WTC11 (cell line): ENCODE measurements at regions not wholly inside any gene's neighbourhood (a gene's known extent, or its start where the extent isn't known, plus 50 kb on each side); places are given as distances from the start of the nearest gene placed in this dataset.

Experiments
- ATAC-seq: fragments of 200-7000 bp; cut with Tn5 transposase; 2 replicates; pipeline ENCODE4 v1.10.0; 2021; ENCODE audit warnings: mild to moderate bottlenecking, moderate library complexity
- CTCF ChIA-PET: fragments of 300-600 bp; sonication (Branson Sonifier 250); formaldehyde crosslinking; loops from one replicate; lab custom pipeline; 2021; ENCODE audit warnings: antibody characterized with exemption; lab: Charles Lee
- POLR2A ChIA-PET: fragments of 350-600 bp; sonication (Branson Sonifier 250); formaldehyde crosslinking; loops from one replicate; lab custom pipeline; 2021; ENCODE audit warnings: antibody characterized with exemption; lab: Charles Lee
- DNase-seq: peaks from one replicate; pipeline ENCODE4 v3.0.0; 2021; ENCODE audit warnings: low spot score
- H3K27ac Mint-ChIP-seq: 2 replicates; pipeline ENCODE4 v1.8.0; 2021; ENCODE audit warnings: mixed read lengths
- H3K27me3 Mint-ChIP-seq: 2 replicates; pipeline ENCODE4 v1.8.0; 2021; ENCODE audit warnings: low read depth, mild to moderate bottlenecking, moderate library complexity, mixed read lengths
- H3K36me3 Mint-ChIP-seq: 2 replicates; pipeline ENCODE4 v1.8.0; 2021; ENCODE audit warnings: mixed read lengths
- H3K4me1 Mint-ChIP-seq: 2 replicates; pipeline ENCODE4 v1.8.0; 2022; ENCODE audit warnings: mixed read lengths
- H3K4me3 Mint-ChIP-seq: 2 replicates; pipeline ENCODE4 v1.8.0; 2021; ENCODE audit warnings: mild to moderate bottlenecking, moderate library complexity, mixed read lengths
- H3K9me3 Mint-ChIP-seq: 2 replicates; pipeline ENCODE4 v1.8.0; 2021; ENCODE audit warnings: mixed read lengths
- ESRRA ChIP-seq: sonication (generic); formaldehyde crosslinking; IDR thresholded peaks from 2 replicates; pipeline ENCODE4 v1.8.1; 2022; ENCODE audit warnings: mild to moderate bottlenecking, missing genetic modification reagents, borderline replicate concordance
- FOXP1 ChIP-seq: sonication (generic); formaldehyde crosslinking; IDR thresholded peaks from 2 replicates; pipeline ENCODE4 v1.8.0; 2022; ENCODE audit warnings: missing genetic modification reagents, mild to moderate bottlenecking, moderate library complexity, borderline replicate concordance
- GABPB1 ChIP-seq: sonication (generic); formaldehyde crosslinking; IDR thresholded peaks from 2 replicates; pipeline ENCODE4 v1.8.1; 2023; ENCODE audit warnings: mild to moderate bottlenecking, missing genetic modification reagents
- IRF2 ChIP-seq: sonication (generic); formaldehyde crosslinking; IDR thresholded peaks from 2 replicates; pipeline ENCODE4 v1.8.0; 2022; ENCODE audit warnings: low read depth, missing genetic modification reagents, borderline replicate concordance
- MXD4 ChIP-seq: fragments of 250-450 bp; sonication (Bioruptor Pico); IDR thresholded peaks from 2 replicates; pipeline ENCODE4 v1.8.0; 2021; ENCODE audit warnings: mild to moderate bottlenecking, moderate library complexity, borderline replicate concordance
- NFE2L1 ChIP-seq: sonication (generic); formaldehyde crosslinking; IDR thresholded peaks from 2 replicates; pipeline ENCODE4 v1.8.1; 2023; ENCODE audit warnings: missing genetic modification reagents
- NFYB ChIP-seq: sonication (generic); formaldehyde crosslinking; conservative IDR thresholded peaks from 2 replicates; pipeline ENCODE4 v1.8.0; 2022; ENCODE audit warnings: low read depth, missing genetic modification reagents
- NR2C2 ChIP-seq: sonication (generic); formaldehyde crosslinking; IDR thresholded peaks from 2 replicates; pipeline ENCODE4 v1.8.0; 2022; ENCODE audit warnings: mild to moderate bottlenecking, missing genetic modification reagents
- NR3C1 ChIP-seq: sonication (generic); formaldehyde crosslinking; conservative IDR thresholded peaks from 2 replicates; pipeline ENCODE4 v1.8.1; 2023; ENCODE audit warnings: low read depth, mild to moderate bottlenecking, missing genetic modification reagents
- PRRX2 ChIP-seq: fragments of 250-450 bp; sonication (Bioruptor Pico); IDR thresholded peaks from 2 replicates; pipeline ENCODE4 v1.8.0; 2021; ENCODE audit warnings: mild to moderate bottlenecking
- SMAD4 ChIP-seq: sonication (generic); formaldehyde crosslinking; IDR thresholded peaks from 2 replicates; pipeline ENCODE4 v1.8.0; 2022; ENCODE audit warnings: mild to moderate bottlenecking, missing genetic modification reagents
- TCF7 ChIP-seq: sonication (generic); formaldehyde crosslinking; IDR thresholded peaks from 2 replicates; pipeline ENCODE4 v1.8.0; 2022; ENCODE audit warnings: mild to moderate bottlenecking, low read depth, missing genetic modification reagents, moderate library complexity
- ZNF219 ChIP-seq: sonication (generic); formaldehyde crosslinking; IDR thresholded peaks from 2 replicates; pipeline ENCODE4 v1.8.0; 2023; ENCODE audit warnings: missing genetic modification reagents, mild to moderate bottlenecking, borderline replicate concordance
- ZNF423 ChIP-seq: fragments of 250-450 bp; sonication (Bioruptor Pico); IDR thresholded peaks from 2 replicates; pipeline ENCODE4 v2.1.2; 2022; ENCODE audit warnings: mild to moderate bottlenecking, moderate library complexity
- ZNF671 ChIP-seq: fragments of 250-450 bp; sonication (Bioruptor Pico); IDR thresholded peaks from 2 replicates; pipeline ENCODE4 v1.8.0; 2021; ENCODE audit warnings: mild to moderate bottlenecking
- TF ChIP-seq, protein P1 (sequence below): fragments of 250-450 bp; sonication (Bioruptor Pico); IDR thresholded peaks from 2 replicates; pipeline ENCODE4 v1.9.0; 2021; ENCODE audit warnings: mild to moderate bottlenecking, borderline replicate concordance
- TF ChIP-seq, protein P2 (sequence below): sonication (generic); formaldehyde crosslinking; conservative IDR thresholded peaks from 2 replicates; pipeline ENCODE4 v1.8.1; 2022; ENCODE audit warnings: mild to moderate bottlenecking, missing genetic modification reagents
- TF ChIP-seq, protein P3 (sequence below): sonication (generic); formaldehyde crosslinking; conservative IDR thresholded peaks from 2 replicates; pipeline ENCODE4 v1.8.1; 2023; ENCODE audit warnings: mild to moderate bottlenecking, low read depth, missing genetic modification reagents, moderate library complexity
- TF ChIP-seq, protein P4 (sequence below): sonication (generic); formaldehyde crosslinking; IDR thresholded peaks from 2 replicates; pipeline ENCODE4 v1.8.1; 2022; ENCODE audit warnings: mild to moderate bottlenecking, moderate library complexity, missing genetic modification reagents
- TF ChIP-seq, protein P5 (sequence below): fragments of 250-450 bp; sonication (Bioruptor Pico); conservative IDR thresholded peaks from 2 replicates; pipeline ENCODE4 v1.9.0; 2021; ENCODE audit warnings: mild to moderate bottlenecking
- TF ChIP-seq, protein P6 (sequence below): fragments of 250-450 bp; sonication (Bioruptor Pico); IDR thresholded peaks from 2 replicates; pipeline ENCODE4 v1.9.0; 2021; ENCODE audit warnings: mild to moderate bottlenecking
- TF ChIP-seq, protein P7 (sequence below): sonication (generic); formaldehyde crosslinking; IDR thresholded peaks from 2 replicates; pipeline ENCODE4 v1.8.0; 2022; ENCODE audit warnings: mild to moderate bottlenecking, missing genetic modification reagents

DNA sequence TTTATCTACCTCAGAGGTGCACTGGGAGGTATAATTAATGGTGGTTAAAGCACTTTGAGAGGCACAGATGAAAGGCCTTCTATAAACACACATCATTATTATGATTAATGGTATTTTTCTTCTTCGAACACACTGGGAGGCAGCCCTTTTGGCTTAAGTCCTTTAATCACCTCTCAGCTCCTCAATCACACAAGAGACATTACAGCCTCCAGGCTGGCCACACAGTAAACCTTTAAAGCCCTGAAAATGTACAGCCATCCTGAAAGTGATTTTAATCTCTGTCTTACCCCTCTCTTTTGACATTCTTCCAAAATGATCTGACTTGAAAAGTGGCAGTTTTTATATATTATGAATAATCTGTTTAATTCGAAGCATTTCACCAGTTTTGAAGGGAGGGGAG, 54.3 kb upstream of the VSTM5 start (continued):
- TF ChIP-seq, protein P1, sequence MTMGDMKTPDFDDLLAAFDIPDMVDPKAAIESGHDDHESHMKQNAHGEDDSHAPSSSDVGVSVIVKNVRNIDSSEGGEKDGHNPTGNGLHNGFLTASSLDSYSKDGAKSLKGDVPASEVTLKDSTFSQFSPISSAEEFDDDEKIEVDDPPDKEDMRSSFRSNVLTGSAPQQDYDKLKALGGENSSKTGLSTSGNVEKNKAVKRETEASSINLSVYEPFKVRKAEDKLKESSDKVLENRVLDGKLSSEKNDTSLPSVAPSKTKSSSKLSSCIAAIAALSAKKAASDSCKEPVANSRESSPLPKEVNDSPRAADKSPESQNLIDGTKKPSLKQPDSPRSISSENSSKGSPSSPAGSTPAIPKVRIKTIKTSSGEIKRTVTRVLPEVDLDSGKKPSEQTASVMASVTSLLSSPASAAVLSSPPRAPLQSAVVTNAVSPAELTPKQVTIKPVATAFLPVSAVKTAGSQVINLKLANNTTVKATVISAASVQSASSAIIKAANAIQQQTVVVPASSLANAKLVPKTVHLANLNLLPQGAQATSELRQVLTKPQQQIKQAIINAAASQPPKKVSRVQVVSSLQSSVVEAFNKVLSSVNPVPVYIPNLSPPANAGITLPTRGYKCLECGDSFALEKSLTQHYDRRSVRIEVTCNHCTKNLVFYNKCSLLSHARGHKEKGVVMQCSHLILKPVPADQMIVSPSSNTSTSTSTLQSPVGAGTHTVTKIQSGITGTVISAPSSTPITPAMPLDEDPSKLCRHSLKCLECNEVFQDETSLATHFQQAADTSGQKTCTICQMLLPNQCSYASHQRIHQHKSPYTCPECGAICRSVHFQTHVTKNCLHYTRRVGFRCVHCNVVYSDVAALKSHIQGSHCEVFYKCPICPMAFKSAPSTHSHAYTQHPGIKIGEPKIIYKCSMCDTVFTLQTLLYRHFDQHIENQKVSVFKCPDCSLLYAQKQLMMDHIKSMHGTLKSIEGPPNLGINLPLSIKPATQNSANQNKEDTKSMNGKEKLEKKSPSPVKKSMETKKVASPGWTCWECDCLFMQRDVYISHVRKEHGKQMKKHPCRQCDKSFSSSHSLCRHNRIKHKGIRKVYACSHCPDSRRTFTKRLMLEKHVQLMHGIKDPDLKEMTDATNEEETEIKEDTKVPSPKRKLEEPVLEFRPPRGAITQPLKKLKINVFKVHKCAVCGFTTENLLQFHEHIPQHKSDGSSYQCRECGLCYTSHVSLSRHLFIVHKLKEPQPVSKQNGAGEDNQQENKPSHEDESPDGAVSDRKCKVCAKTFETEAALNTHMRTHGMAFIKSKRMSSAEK (CRISPR knock-in tag), result no peak
- TF ChIP-seq NFYB (CRISPR knock-in tag) (no peak), MXD4 (CRISPR knock-in tag) (no peak), FOXP1 (CRISPR knock-in tag) (no peak)
- TF ChIP-seq, protein P2, sequence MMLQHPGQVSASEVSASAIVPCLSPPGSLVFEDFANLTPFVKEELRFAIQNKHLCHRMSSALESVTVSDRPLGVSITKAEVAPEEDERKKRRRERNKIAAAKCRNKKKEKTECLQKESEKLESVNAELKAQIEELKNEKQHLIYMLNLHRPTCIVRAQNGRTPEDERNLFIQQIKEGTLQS (CRISPR knock-in tag), result no peak
- TF ChIP-seq, protein P3, sequence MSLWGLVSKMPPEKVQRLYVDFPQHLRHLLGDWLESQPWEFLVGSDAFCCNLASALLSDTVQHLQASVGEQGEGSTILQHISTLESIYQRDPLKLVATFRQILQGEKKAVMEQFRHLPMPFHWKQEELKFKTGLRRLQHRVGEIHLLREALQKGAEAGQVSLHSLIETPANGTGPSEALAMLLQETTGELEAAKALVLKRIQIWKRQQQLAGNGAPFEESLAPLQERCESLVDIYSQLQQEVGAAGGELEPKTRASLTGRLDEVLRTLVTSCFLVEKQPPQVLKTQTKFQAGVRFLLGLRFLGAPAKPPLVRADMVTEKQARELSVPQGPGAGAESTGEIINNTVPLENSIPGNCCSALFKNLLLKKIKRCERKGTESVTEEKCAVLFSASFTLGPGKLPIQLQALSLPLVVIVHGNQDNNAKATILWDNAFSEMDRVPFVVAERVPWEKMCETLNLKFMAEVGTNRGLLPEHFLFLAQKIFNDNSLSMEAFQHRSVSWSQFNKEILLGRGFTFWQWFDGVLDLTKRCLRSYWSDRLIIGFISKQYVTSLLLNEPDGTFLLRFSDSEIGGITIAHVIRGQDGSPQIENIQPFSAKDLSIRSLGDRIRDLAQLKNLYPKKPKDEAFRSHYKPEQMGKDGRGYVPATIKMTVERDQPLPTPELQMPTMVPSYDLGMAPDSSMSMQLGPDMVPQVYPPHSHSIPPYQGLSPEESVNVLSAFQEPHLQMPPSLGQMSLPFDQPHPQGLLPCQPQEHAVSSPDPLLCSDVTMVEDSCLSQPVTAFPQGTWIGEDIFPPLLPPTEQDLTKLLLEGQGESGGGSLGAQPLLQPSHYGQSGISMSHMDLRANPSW (CRISPR knock-in tag), result no peak
- TF ChIP-seq, all 79 proteins: peak for 0

DNA sequence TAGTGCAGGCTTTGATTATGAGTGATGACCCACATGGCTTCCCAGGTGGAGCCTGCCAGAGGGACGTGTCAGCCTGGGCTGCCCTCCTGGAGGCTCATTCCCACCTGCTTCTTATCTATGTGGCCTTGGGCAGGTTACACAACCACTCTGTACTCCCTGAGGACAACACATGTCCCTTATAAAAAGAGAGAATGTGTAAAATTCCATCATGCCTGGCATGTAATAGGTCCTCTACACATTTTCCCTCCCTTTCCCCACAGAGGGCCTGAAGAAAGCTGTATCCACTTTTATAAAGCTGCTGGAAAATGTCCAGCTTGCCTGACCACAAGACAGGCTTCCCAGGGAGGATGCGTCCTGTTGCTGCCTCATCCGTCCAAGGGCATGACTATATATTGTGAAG, 55.0 kb upstream of the VSTM5 start:
- TF ChIP-seq, protein P4, sequence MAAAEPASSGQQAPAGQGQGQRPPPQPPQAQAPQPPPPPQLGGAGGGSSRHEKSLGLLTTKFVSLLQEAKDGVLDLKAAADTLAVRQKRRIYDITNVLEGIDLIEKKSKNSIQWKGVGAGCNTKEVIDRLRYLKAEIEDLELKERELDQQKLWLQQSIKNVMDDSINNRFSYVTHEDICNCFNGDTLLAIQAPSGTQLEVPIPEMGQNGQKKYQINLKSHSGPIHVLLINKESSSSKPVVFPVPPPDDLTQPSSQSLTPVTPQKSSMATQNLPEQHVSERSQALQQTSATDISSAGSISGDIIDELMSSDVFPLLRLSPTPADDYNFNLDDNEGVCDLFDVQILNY (CRISPR knock-in tag), result no peak
- TF ChIP-seq, all 79 proteins: peak for 0
- Mint-ChIP-seq H3K9me3 (peaks cover 5% of the 10 kb centered on the region), H3K27ac (no peak overlapping the region), H3K4me3 (no peak overlapping the region), H3K4me1 (peaks cover 5% of the 10 kb centered on the region; the same call in 1 of the 2 replicates), H3K36me3 (no peaks in the 10 kb centered on the region), H3K27me3 (no peaks in the 10 kb centered on the region; the same call in 1 of the 2 replicates)
- ATAC-seq, result no peak
- POLR2A ChIA-PET, result no interaction called here
- CTCF ChIA-PET, result interaction anchor here (0.6 to 1.9 kb wide), 3 partner anchors 10 to 267 kb away, joined by 3 to 13 read pairs (median 5); no protein-coding TSS in a partner anchor
- DNase-seq, result no peak

DNA sequence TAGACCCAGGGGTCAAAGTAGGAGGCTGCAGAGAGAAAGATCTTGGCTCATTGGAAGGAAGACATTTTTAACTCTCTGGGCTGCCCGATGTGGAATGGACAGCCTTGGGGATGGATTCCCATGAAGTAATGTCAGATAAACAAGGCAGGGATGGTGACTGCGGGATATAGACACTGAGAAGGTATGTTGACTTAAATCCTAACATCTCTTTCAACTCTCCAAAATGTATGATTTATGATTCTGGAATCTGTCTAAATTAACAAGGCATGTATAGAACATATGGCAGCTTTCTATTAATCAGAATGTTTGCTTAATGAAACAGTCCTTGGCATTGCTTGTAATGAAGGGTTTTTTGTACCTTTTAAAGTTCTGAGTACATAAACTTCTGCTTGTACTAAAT, 56.1 kb upstream of the VSTM5 start:
- CTCF ChIA-PET, result interaction anchor here (1.0 to 1.9 kb wide), 3 partner anchors 11 to 598 kb away, joined by 3 to 13 read pairs (median 5); no protein-coding TSS in a partner anchor
- no peaks in the 10 kb centered on the region for H3K36me3 Mint-ChIP-seq
- no peaks in the 10 kb centered on the region for H3K27me3 Mint-ChIP-seq
- DNase-seq, result no peak
- POLR2A ChIA-PET, result no interaction called here
- peaks cover 5% of the 10 kb centered on the region; the same call in 1 of the 2 replicates for H3K4me1 Mint-ChIP-seq
- no peak overlapping the region for H3K4me3 Mint-ChIP-seq
- no peaks in the 10 kb centered on the region for H3K9me3 Mint-ChIP-seq
- no peak overlapping the region for H3K27ac Mint-ChIP-seq
- no peak for ATAC-seq
- TF ChIP-seq ZNF219, result no peak
- no peak for TF ChIP-seq SMAD4 (CRISPR knock-in tag)
- TF ChIP-seq, protein P5, sequence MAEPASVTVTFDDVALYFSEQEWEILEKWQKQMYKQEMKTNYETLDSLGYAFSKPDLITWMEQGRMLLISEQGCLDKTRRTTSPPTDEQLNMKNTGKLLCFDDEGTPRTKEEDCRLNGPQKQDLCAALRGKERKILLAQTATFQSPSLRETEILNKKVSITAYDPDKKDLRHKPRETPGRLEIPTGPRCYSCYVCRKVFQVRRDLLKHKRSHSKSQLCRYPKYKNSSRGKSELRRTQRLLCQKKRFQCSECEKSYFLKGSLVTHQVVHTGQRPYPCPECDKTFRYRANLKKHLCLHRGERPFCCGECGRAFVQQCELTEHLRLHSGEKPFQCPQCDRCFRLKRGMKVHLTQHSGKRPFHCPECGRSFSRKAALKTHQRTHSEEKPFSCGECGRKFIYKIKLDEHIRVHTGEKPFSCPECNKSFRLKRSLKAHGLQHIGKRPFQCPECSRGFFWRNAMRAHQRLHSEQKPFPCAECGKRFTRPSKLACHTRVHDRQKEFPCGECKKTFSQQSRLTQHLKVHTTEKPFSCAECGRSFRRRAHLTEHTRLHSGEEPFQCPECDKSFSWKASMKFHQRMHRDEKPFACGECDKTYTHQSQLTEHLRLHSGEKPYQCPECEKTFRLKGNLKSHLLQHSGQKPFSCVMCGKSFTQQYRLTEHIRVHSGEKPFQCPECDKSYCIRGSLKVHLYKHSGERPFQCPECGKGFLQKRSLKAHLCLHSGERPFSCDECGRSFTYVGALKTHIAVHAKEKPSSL, result no peak
- TF ChIP-seq NFE2L1 (CRISPR knock-in tag), result no peak
- no peak for TF ChIP-seq PRRX2 (CRISPR knock-in tag)
- TF ChIP-seq, protein P6, sequence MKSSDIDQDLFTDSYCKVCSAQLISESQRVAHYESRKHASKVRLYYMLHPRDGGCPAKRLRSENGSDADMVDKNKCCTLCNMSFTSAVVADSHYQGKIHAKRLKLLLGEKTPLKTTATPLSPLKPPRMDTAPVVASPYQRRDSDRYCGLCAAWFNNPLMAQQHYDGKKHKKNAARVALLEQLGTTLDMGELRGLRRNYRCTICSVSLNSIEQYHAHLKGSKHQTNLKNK (CRISPR knock-in tag), result no peak
- TF ChIP-seq ZNF671 (CRISPR knock-in tag), result no peak
- no peak for TF ChIP-seq TCF7
- no peak for TF ChIP-seq ZNF423 (CRISPR knock-in tag)
- no peak for TF ChIP-seq FOXP1 (CRISPR knock-in tag)
- no peak for TF ChIP-seq NR2C2 (CRISPR knock-in tag)
- TF ChIP-seq ESRRA, result no peak
- TF ChIP-seq, protein P7, sequence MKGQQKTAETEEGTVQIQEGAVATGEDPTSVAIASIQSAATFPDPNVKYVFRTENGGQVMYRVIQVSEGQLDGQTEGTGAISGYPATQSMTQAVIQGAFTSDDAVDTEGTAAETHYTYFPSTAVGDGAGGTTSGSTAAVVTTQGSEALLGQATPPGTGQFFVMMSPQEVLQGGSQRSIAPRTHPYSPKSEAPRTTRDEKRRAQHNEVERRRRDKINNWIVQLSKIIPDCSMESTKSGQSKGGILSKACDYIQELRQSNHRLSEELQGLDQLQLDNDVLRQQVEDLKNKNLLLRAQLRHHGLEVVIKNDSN (CRISPR knock-in tag), result no peak
- no peak for TF ChIP-seq IRF2 (CRISPR knock-in tag)
- no peak for TF ChIP-seq NR3C1 (CRISPR knock-in tag)
- no peak for TF ChIP-seq GABPB1 (CRISPR knock-in tag)
